ENCODE measurements at regions not wholly inside any gene's neighbourhood (a gene's known extent, or its start where the extent isn't known, plus 50 kb on each side); places are given as distances from the start of the nearest gene placed in this dataset.

- DNase-seq: peak; percentile 68
- H3K4me1 Mint-ChIP-seq: peaks cover 12 to 38% (median 28%) of the 10 kb centered on the region in 3 donors
- peaks cover 0 to 3% (median 2%) of the 10 kb centered on the region in 3 donors for H3K27me3 Mint-ChIP-seq
- peak overlapping the region in 7 of 8 donors; percentile 52 to 87 (median 77) for H3K4me3 Mint-ChIP-seq
- peak overlapping the region in 4 of 6 donors; percentile 50 to 91 (median 75) for H3K27ac Mint-ChIP-seq
- ATAC-seq (ENCODE audit: low read depth in 2 of 2): peak; percentile 95 to 96
- no peaks in the 10 kb centered on the region for H3K36me3 Mint-ChIP-seq
- H3K9me3 Mint-ChIP-seq: no peaks in the 10 kb centered on the region
Observed at GRCh38 chr5:124599028-124599973, 147.1 kb downstream of the ZNF608 start.

GRCh38 chr5:124596595-124597421 is 149.6 kb downstream of the ZNF608 start:
- Mint-ChIP-seq H3K9me3 (no peaks in the 10 kb centered on the region), H3K27me3 (peaks cover 0 to 13% (median 11%) of the 10 kb centered on the region in 3 donors), H3K4me1 (peaks cover 7 to 26% (median 20%) of the 10 kb centered on the region in 3 donors), H3K36me3 (no peaks in the 10 kb centered on the region), H3K27ac (no peak overlapping the region), H3K4me3 (no peak overlapping the region)
- DNase-seq (no peak), ATAC-seq (ENCODE audit: low read depth in 2 of 2) (no peak)

- H3K4me1 Mint-ChIP-seq: peaks cover 0 to 9% (median 4%) of the 10 kb centered on the region in 3 donors
- H3K27ac Mint-ChIP-seq: no peak overlapping the region
- DNase-seq (no peak), ATAC-seq (ENCODE audit: low read depth in 2 of 2) (no peak)
- H3K9me3 Mint-ChIP-seq: no peaks in the 10 kb centered on the region
- H3K4me3 Mint-ChIP-seq: no peak overlapping the region
- peaks cover 0 to 13% (median 12%) of the 10 kb centered on the region in 3 donors for H3K27me3 Mint-ChIP-seq
- H3K36me3 Mint-ChIP-seq: no peaks in the 10 kb centered on the region
Observed at GRCh38 chr5:124593952-124594351, 152.5 kb downstream of the ZNF608 start.

- no peak overlapping the region for H3K4me3 Mint-ChIP-seq
- peaks cover 0 to 13% (median 12%) of the 10 kb centered on the region in 3 donors for H3K27me3 Mint-ChIP-seq
- no peak overlapping the region for H3K27ac Mint-ChIP-seq
Observed at GRCh38 chr5:124592891-124593290, 153.5 kb downstream of the ZNF608 start.

GRCh38 chr5:124591583-124591982 is 154.9 kb downstream of the ZNF608 start:
- Mint-ChIP-seq H3K9me3 (no peaks in the 10 kb centered on the region), H3K27me3 (peaks cover 0 to 13% (median 12%) of the 10 kb centered on the region in 3 donors), H3K4me1 (peaks cover 0 to under 1% (median under 1%) of the 10 kb centered on the region in 3 donors), H3K36me3 (no peaks in the 10 kb centered on the region), H3K4me3 (no peak overlapping the region), H3K27ac (peak overlapping the region in 2 of 6 donors; percentile 40 to 52)
- DNase-seq (no peak), ATAC-seq (ENCODE audit: low read depth in 2 of 2) (no peak)

More at GRCh38 chr5:124592891-124593290, 153.5 kb downstream of the ZNF608 start:
- peaks cover 0 to 9% (median 3%) of the 10 kb centered on the region in 3 donors for H3K4me1 Mint-ChIP-seq
- no peaks in the 10 kb centered on the region for H3K36me3 Mint-ChIP-seq
- ATAC-seq (ENCODE audit: low read depth in 2 of 2) (no peak), DNase-seq (no peak)
- H3K9me3 Mint-ChIP-seq: no peaks in the 10 kb centered on the region

GRCh38 chr5:124590686-124591085 is 155.8 kb downstream of the ZNF608 start:
- no peak for DNase-seq
- Mint-ChIP-seq H3K4me1 (peaks cover 0 to 1% (median 0%) of the 10 kb centered on the region in 3 donors), H3K36me3 (no peaks in the 10 kb centered on the region)

GRCh38 chr5:124587280-124587679 is 159.2 kb downstream of the ZNF608 start:
- H3K36me3 Mint-ChIP-seq: no peaks in the 10 kb centered on the region
- DNase-seq (no peak), ATAC-seq (ENCODE audit: low read depth in 2 of 2) (no peak)
- H3K9me3 Mint-ChIP-seq: peaks cover 0 to 2% (median 0%) of the 10 kb centered on the region in 7 donors
- H3K4me3 Mint-ChIP-seq: no peak overlapping the region
- H3K27me3 Mint-ChIP-seq: peaks cover 0 to 6% (median 0%) of the 10 kb centered on the region in 3 donors
- H3K27ac Mint-ChIP-seq: no peak overlapping the region
- H3K4me1 Mint-ChIP-seq: peaks cover 9 to 26% (median 22%) of the 10 kb centered on the region in 3 donors

More at GRCh38 chr5:124590686-124591085, 155.8 kb downstream of the ZNF608 start:
- Mint-ChIP-seq H3K9me3 (no peaks in the 10 kb centered on the region), H3K27ac (no peak overlapping the region), H3K27me3 (peaks cover 0 to 13% (median 12%) of the 10 kb centered on the region in 3 donors), H3K4me3 (no peak overlapping the region)
- ATAC-seq (ENCODE audit: low read depth in 2 of 2): no peak

GRCh38 chr5:124584991-124585715 is 161.3 kb downstream of the ZNF608 start:
- H3K27ac Mint-ChIP-seq: peak overlapping the region in 1 of 6 donors; percentile 44
- H3K4me1 Mint-ChIP-seq: peaks cover 9 to 26% (median 24%) of the 10 kb centered on the region in 3 donors
- no peak for ATAC-seq (ENCODE audit: low read depth in 2 of 2)
- peaks cover 0 to 2% (median 0%) of the 10 kb centered on the region in 7 donors for H3K9me3 Mint-ChIP-seq
- no peaks in the 10 kb centered on the region for H3K36me3 Mint-ChIP-seq
- peak overlapping the region in 2 of 8 donors; percentile 33 to 66 for H3K4me3 Mint-ChIP-seq
- no peak for DNase-seq
- H3K27me3 Mint-ChIP-seq: no peaks in the 10 kb centered on the region

- ATAC-seq (ENCODE audit: low read depth in 2 of 2): peak; percentile 98
- Mint-ChIP-seq H3K4me1 (peaks cover 9 to 26% (median 24%) of the 10 kb centered on the region in 3 donors), H3K36me3 (no peaks in the 10 kb centered on the region), H3K27me3 (peaks cover 0 to under 1% (median under 1%) of the 10 kb centered on the region in 3 donors), H3K4me3 (peak overlapping the region; percentile 13 to 88 (median 57)), H3K27ac (peak overlapping the region; percentile 47 to 96 (median 78)), H3K9me3 (peaks cover 0 to 2% (median 0%) of the 10 kb centered on the region in 7 donors)
- peak; percentile 71 for DNase-seq
Observed at GRCh38 chr5:124583469-124584350, 162.7 kb downstream of the ZNF608 start.

GRCh38 chr5:124582561-124582840 is 163.9 kb downstream of the ZNF608 start:
- peaks cover 9 to 30% (median 26%) of the 10 kb centered on the region in 3 donors for H3K4me1 Mint-ChIP-seq
- H3K36me3 Mint-ChIP-seq: no peaks in the 10 kb centered on the region
- peaks cover 0 to 2% (median 0%) of the 10 kb centered on the region in 7 donors for H3K9me3 Mint-ChIP-seq

GRCh38 chr5:124581738-124582560 is 164.5 kb downstream of the ZNF608 start:
- Mint-ChIP-seq H3K27ac (peak overlapping the region in 1 of 6 donors; percentile 38), H3K4me3 (no peak overlapping the region), H3K36me3 (no peaks in the 10 kb centered on the region), H3K27me3 (peaks cover 0 to 5% (median 4%) of the 10 kb centered on the region in 3 donors), H3K9me3 (peaks cover 0 to 2% (median 0%) of the 10 kb centered on the region in 7 donors), H3K4me1 (peaks cover 12 to 36% (median 27%) of the 10 kb centered on the region in 3 donors)
- no peak for DNase-seq
- ATAC-seq (ENCODE audit: low read depth in 2 of 2): no peak

More at GRCh38 chr5:124582561-124582840, 163.9 kb downstream of the ZNF608 start:
- ATAC-seq (ENCODE audit: low read depth in 2 of 2): no peak
- DNase-seq: no peak
- H3K4me3 Mint-ChIP-seq: no peak overlapping the region
- peak overlapping the region in 1 of 6 donors; percentile 38 for H3K27ac Mint-ChIP-seq
- peaks cover 0 to 5% (median 4%) of the 10 kb centered on the region in 3 donors for H3K27me3 Mint-ChIP-seq

Data from naive B cell (primary cell).